ENCODE measurements at regions not wholly inside any gene's neighbourhood (a gene's known extent, or its start where the extent isn't known, plus 50 kb on each side); places are given as distances from the start of the nearest gene placed in this dataset.
"Not testable (repeated sequence)": the region's sequence is repeated elsewhere in the genome, so short reads cannot be mapped to it uniquely, and the experiment has no call there.

GRCh38 chr16:52298769-52299168 is 248.2 kb downstream of the TOX3 start:
- Histone ChIP-seq H3K27ac (no peak overlapping the region), H3K9me3 (no peaks in the 10 kb centered on the region), H3K27me3 (no peaks in the 10 kb centered on the region), H3K4me3 (no peak overlapping the region), H3K36me3 (no peaks in the 10 kb centered on the region), H3K4me1 (no peaks in the 10 kb centered on the region)
- no peak for DNase-seq
- intact Hi-C loops (cut with DNase I): no loop called here
- ATAC-seq: no peak
- TF ChIP-seq, protein P1, sequence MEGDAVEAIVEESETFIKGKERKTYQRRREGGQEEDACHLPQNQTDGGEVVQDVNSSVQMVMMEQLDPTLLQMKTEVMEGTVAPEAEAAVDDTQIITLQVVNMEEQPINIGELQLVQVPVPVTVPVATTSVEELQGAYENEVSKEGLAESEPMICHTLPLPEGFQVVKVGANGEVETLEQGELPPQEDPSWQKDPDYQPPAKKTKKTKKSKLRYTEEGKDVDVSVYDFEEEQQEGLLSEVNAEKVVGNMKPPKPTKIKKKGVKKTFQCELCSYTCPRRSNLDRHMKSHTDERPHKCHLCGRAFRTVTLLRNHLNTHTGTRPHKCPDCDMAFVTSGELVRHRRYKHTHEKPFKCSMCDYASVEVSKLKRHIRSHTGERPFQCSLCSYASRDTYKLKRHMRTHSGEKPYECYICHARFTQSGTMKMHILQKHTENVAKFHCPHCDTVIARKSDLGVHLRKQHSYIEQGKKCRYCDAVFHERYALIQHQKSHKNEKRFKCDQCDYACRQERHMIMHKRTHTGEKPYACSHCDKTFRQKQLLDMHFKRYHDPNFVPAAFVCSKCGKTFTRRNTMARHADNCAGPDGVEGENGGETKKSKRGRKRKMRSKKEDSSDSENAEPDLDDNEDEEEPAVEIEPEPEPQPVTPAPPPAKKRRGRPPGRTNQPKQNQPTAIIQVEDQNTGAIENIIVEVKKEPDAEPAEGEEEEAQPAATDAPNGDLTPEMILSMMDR (IDR thresholded peaks at IDR 0.05): no peak

DNA sequence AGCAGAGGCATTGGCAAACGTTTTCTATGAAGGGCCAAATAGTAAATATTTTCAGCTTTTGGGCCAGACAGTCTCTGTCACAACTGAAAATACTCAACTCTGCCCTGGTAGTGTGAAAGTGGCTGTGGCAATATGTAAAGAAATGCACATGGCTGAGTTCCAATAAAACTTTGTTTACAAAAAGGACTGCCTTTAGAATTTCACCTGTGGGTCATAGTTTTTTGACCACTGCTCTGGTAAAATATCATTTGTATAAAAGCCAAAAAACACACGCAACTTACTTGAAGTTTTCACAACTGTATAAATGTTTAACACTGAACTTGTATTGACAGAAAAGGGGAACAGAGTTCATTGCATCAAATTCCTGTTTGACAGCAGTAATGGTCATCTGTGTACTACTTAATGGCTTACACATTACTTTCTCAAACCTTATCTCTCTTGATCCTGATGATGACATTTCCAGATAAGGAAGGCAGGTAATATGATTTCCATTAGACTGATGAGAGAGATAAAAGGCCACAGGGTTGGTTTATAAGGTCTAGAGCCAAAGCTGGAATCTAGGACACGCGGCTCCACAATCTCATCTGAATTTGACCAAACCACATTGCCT is 250.1 kb downstream of the TOX3 start:
- H3K27me3 ChIP-seq; intact Hi-C loops (cut with DNase I); H3K36me3 ChIP-seq; H3K9me3 ChIP-seq; H3K4me3 ChIP-seq; DNase-seq; ATAC-seq; H3K4me1 ChIP-seq; H3K27ac ChIP-seq: not testable (repeated sequence)

GRCh38 chr16:52296076-52296475 is 250.9 kb downstream of the TOX3 start:
- H3K27me3 ChIP-seq: no peaks in the 10 kb centered on the region
- TF ChIP-seq, protein P1 (IDR thresholded peaks at IDR 0.05): no peak
- H3K27ac ChIP-seq: no peak overlapping the region
- H3K9me3 ChIP-seq: no peaks in the 10 kb centered on the region
- DNase-seq (no peak), ATAC-seq (no peak)
- H3K4me1 ChIP-seq: no peaks in the 10 kb centered on the region
- no peak overlapping the region for H3K4me3 ChIP-seq
- intact Hi-C loops (cut with DNase I): no loop called here
- no peaks in the 10 kb centered on the region for H3K36me3 ChIP-seq

GRCh38 chr16:52294660-52295059 is 252.3 kb downstream of the TOX3 start:
- ATAC-seq (no peak), DNase-seq (no peak)
- H3K27ac ChIP-seq: no peak overlapping the region
- H3K4me1 ChIP-seq: no peaks in the 10 kb centered on the region
- intact Hi-C loops (cut with DNase I): no loop called here
- H3K36me3 ChIP-seq: no peaks in the 10 kb centered on the region
- no peak overlapping the region for H3K4me3 ChIP-seq
- TF ChIP-seq, protein P1 (IDR thresholded peaks at IDR 0.05): no peak
- H3K9me3 ChIP-seq: no peaks in the 10 kb centered on the region
- no peaks in the 10 kb centered on the region for H3K27me3 ChIP-seq

DNA sequence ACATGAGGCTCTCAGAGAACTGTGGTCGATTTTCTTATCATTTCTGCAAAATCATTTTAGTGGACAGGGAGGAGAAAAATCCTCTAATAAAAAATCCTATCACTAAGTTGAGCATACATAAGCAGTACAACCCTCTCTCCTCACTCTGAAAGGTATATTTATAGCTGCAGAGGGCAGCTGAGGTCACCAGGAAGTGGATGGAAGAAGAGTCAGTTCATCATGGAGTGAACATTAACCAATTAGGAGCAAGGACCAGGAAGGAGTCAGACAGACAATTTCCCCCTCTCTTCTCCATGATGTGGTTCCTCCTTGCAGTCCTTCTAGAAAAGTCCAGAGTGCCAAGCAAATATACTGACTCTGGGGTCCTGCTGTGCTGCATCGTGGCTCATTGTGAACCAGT is 253.7 kb downstream of the TOX3 start:
- H3K9me3 ChIP-seq: no peaks in the 10 kb centered on the region
- TF ChIP-seq, protein P1 (IDR thresholded peaks at IDR 0.05): no peak
- no peaks in the 10 kb centered on the region for H3K4me1 ChIP-seq
- intact Hi-C loops (cut with DNase I): no loop called here
- ATAC-seq (no peak), DNase-seq (no peak)
- H3K36me3 ChIP-seq: no peaks in the 10 kb centered on the region
- H3K4me3 ChIP-seq: no peak overlapping the region
- H3K27me3 ChIP-seq: no peaks in the 10 kb centered on the region
- H3K27ac ChIP-seq: no peak overlapping the region
